GM21360 (cell line): ENCODE measurements at regions not wholly inside any gene's neighbourhood (a gene's known extent, or its start where the extent isn't known, plus 50 kb on each side); places are given as distances from the start of the nearest gene placed in this dataset.
"Not testable (repeated sequence)": the region's sequence is repeated elsewhere in the genome, so short reads cannot be mapped to it uniquely, and the experiment has no call there.

ENCODE experiments used
- ATAC-seq: cut with Tn5 transposase; IDR thresholded peaks from one replicate; pipeline ENCODE4 v1.9.1; 2021; ENCODE audit warnings: mild to moderate bottlenecking, moderate library complexity; ENCODE audit not compliant: unreplicated experiment

GRCh38 chr13:74747186-74747955 lies 613.2 kb upstream of the KLF12 start:
- ATAC-seq, result no peak

GRCh38 chr13:74743992-74744391 lies 609.8 kb upstream of the KLF12 start:
- no peak for ATAC-seq

- ATAC-seq, result no peak
Observed at GRCh38 chr13:74741732-74742131, 607.5 kb upstream of the KLF12 start.

- ATAC-seq, result no peak
Observed at GRCh38 chr13:74732736-74733385, 598.7 kb upstream of the KLF12 start.

- no peak for ATAC-seq
Observed at GRCh38 chr13:74731731-74732130, 597.5 kb upstream of the KLF12 start.

- no peak for ATAC-seq
Observed at GRCh38 chr13:74730556-74731331, 596.5 kb upstream of the KLF12 start.

GRCh38 chr13:74726206-74726605 lies 592.0 kb upstream of the KLF12 start:
- ATAC-seq, result no peak

GRCh38 chr13:74718232-74718842 lies 584.1 kb upstream of the KLF12 start:
- not testable (repeated sequence) for ATAC-seq

GRCh38 chr13:74715718-74716117 lies 581.5 kb upstream of the KLF12 start:
- no peak for ATAC-seq

- ATAC-seq, result no peak
Observed at GRCh38 chr13:74710006-74710405, 575.8 kb upstream of the KLF12 start.

GRCh38 chr13:74709226-74709625 lies 575.0 kb upstream of the KLF12 start:
- ATAC-seq, result no peak

- no peak for ATAC-seq
Observed at GRCh38 chr13:74708629-74709028, 574.4 kb upstream of the KLF12 start.

- no peak for ATAC-seq
Observed at GRCh38 chr13:74707291-74707690, 573.1 kb upstream of the KLF12 start.

- ATAC-seq, result no peak
Observed at GRCh38 chr13:74706801-74707200, 572.6 kb upstream of the KLF12 start.

- ATAC-seq, result no peak
Observed at GRCh38 chr13:74705438-74705837, 571.2 kb upstream of the KLF12 start.

- no peak for ATAC-seq
Observed at GRCh38 chr13:74703855-74704387, 569.7 kb upstream of the KLF12 start.

- no peak for ATAC-seq
Observed at GRCh38 chr13:74696148-74696922, 562.1 kb upstream of the KLF12 start.

- no peak for ATAC-seq
Observed at GRCh38 chr13:74695021-74695800, 561.0 kb upstream of the KLF12 start.

- no peak for ATAC-seq
Observed at GRCh38 chr13:74687442-74688182, 553.4 kb upstream of the KLF12 start.
